Glutamatergic neuron (in vitro differentiated cells): ENCODE measurements at regions not wholly inside any gene's neighbourhood (a gene's known extent, or its start where the extent isn't known, plus 50 kb on each side); places are given as distances from the start of the nearest gene placed in this dataset.
A peak's percentile ranks its signal among the peaks of the same experiment; 100 is the strongest.

Source experiments
- DNase-seq: peaks from one replicate; pipeline ENCODE4 v3.0.0; 2022
- H3K27ac Mint-ChIP-seq: one replicate; pipeline ENCODE4 v1.8.0; 2020; ENCODE audit warnings: mild to moderate bottlenecking, mixed read lengths, inconsistent platforms; ENCODE audit not compliant: unreplicated experiment
- H3K27me3 Mint-ChIP-seq: one replicate; pipeline ENCODE4 v1.8.0; 2020; ENCODE audit warnings: mild to moderate bottlenecking, moderate library complexity, mixed read lengths, inconsistent platforms; ENCODE audit not compliant: unreplicated experiment
- H3K36me3 Mint-ChIP-seq: one replicate; pipeline ENCODE4 v1.8.0; 2020; ENCODE audit warnings: mild to moderate bottlenecking, mixed read lengths, inconsistent platforms; ENCODE audit not compliant: unreplicated experiment
- H3K4me1 Mint-ChIP-seq: one replicate; pipeline ENCODE4 v1.8.0; 2020; ENCODE audit warnings: mild to moderate bottlenecking, low read depth, mixed read lengths, inconsistent platforms; ENCODE audit not compliant: unreplicated experiment
- H3K4me3 Mint-ChIP-seq: one replicate; pipeline ENCODE4 v1.8.0; 2020; ENCODE audit warnings: mild to moderate bottlenecking, mixed read lengths, inconsistent platforms; ENCODE audit not compliant: unreplicated experiment
- H3K9me3 Mint-ChIP-seq: one replicate; pipeline ENCODE4 v1.8.0; 2020; ENCODE audit warnings: mild to moderate bottlenecking, moderate library complexity, mixed read lengths, inconsistent platforms; ENCODE audit not compliant: unreplicated experiment
- CTCF ChIP-seq: fragments of 200-600 bp; sonication (generic); IDR thresholded peaks from one replicate; pipeline ENCODE4 v1.5.0; 2021; ENCODE audit not compliant: partially characterized antibody, unreplicated experiment

- Mint-ChIP-seq H3K4me3 (no peak overlapping the region), H3K36me3 (no peaks in the 10 kb centered on the region), H3K4me1 (peaks cover 3% of the 10 kb centered on the region), H3K27me3 (no peaks in the 10 kb centered on the region), H3K27ac (no peak overlapping the region), H3K9me3 (no peaks in the 10 kb centered on the region)
- no peak for DNase-seq
- TF ChIP-seq CTCF: no peak
Measured at GRCh38 chrX:39922488-39922887, 175.3 kb downstream of the BCOR start.

- Mint-ChIP-seq H3K4me3 (no peak overlapping the region), H3K4me1 (peaks cover 3% of the 10 kb centered on the region), H3K27ac (no peak overlapping the region), H3K27me3 (no peaks in the 10 kb centered on the region), H3K9me3 (no peaks in the 10 kb centered on the region), H3K36me3 (no peaks in the 10 kb centered on the region)
- DNase-seq: no peak
- no peak for TF ChIP-seq CTCF
Measured at GRCh38 chrX:39922926-39923325, 174.8 kb downstream of the BCOR start.

- no peak for TF ChIP-seq CTCF
- peaks cover 2% of the 10 kb centered on the region for H3K9me3 Mint-ChIP-seq
- H3K4me1 Mint-ChIP-seq: peaks cover 12% of the 10 kb centered on the region
- DNase-seq: no peak
- no peak overlapping the region for H3K27ac Mint-ChIP-seq
- H3K27me3 Mint-ChIP-seq: peaks cover 3% of the 10 kb centered on the region
- no peak overlapping the region for H3K4me3 Mint-ChIP-seq
- no peaks in the 10 kb centered on the region for H3K36me3 Mint-ChIP-seq
Measured at GRCh38 chrX:39927380-39927779, 170.4 kb downstream of the BCOR start.

- Mint-ChIP-seq H3K4me3 (no peak overlapping the region), H3K9me3 (peaks cover 2% of the 10 kb centered on the region), H3K27me3 (peaks cover 3% of the 10 kb centered on the region), H3K4me1 (peaks cover 10% of the 10 kb centered on the region), H3K36me3 (no peaks in the 10 kb centered on the region), H3K27ac (peak overlapping the region; percentile 28)
- no peak for TF ChIP-seq CTCF
- DNase-seq: no peak
Measured at GRCh38 chrX:39928704-39929378, 168.9 kb downstream of the BCOR start.

GRCh38 chrX:39929379-39930025 lies 168.3 kb downstream of the BCOR start:
- Mint-ChIP-seq H3K27me3 (peaks cover 3% of the 10 kb centered on the region), H3K9me3 (peaks cover 2% of the 10 kb centered on the region), H3K4me1 (peaks cover 10% of the 10 kb centered on the region), H3K27ac (no peak overlapping the region), H3K36me3 (no peaks in the 10 kb centered on the region), H3K4me3 (no peak overlapping the region)
- no peak for TF ChIP-seq CTCF
- no peak for DNase-seq
